SK-N-SH (cell line): ENCODE measurements at regions not wholly inside any gene's neighbourhood (a gene's known extent, or its start where the extent isn't known, plus 50 kb on each side); places are given as distances from the start of the nearest gene placed in this dataset.

Source experiments
- CTCF ChIA-PET: fragments of 300-600, 350-600 bp; formaldehyde crosslinking; extraction: SDS; loops from one replicate; lab custom pipeline; 2021; lab: Yijun Ruan, JAX
- POLR2A ChIA-PET: fragments of 350-600 bp; sonication (Branson Sonifier 250); formaldehyde crosslinking; extraction: SDS; loops from one replicate; lab custom pipeline; 2020; ENCODE audit warnings: antibody characterized with exemption, inconsistent platforms; lab: Yijun Ruan, JAX
- DNase-seq: peaks from one replicate; pipeline ENCODE4 v3.0.0; 2012
- H2AFZ ChIP-seq: fragments of 200-600 bp; sonication (generic); 2 replicates; pipeline ENCODE4 v1.8.1; 2016; ENCODE audit warnings: antibody characterized with exemption, mild to moderate bottlenecking, low read depth
- H3F3A ChIP-seq: fragments of 200-600 bp; sonication (generic); replicated peaks from 2 replicates; pipeline ENCODE3; 2016; ENCODE audit warnings: antibody characterized with exemption, mild to moderate bottlenecking; ENCODE audit not compliant: insufficient read depth
- H3K27ac ChIP-seq, 2 experiments: fragments of 200-500 bp in 1 of 2; fragments of 200-600 bp in 1 of 2; sonication (Bioruptor generic) in 1 of 2; sonication (generic), shearing (Covaris generic) in 1 of 2; 2 replicates each; pipeline versions ENCODE4 v1.5.1 to v1.6.1; 2014 to 2016; ENCODE audit warnings: low read depth in 2 of 2, inconsistent platforms in 1 of 2, low read length in 1 of 2, mild to moderate bottlenecking in 1 of 2, mixed read lengths in 1 of 2
- H3K27me3 ChIP-seq: fragments of 200-600 bp; sonication (generic), shearing (Covaris generic); 2 replicates; pipeline ENCODE4 v1.6.1; 2016; ENCODE audit warnings: mixed run types; ENCODE audit not compliant: insufficient read depth
- H3K36me3 ChIP-seq, 2 experiments: fragments of 200-500 bp in 1 of 2; fragments of 200-600 bp in 1 of 2; sonication (Bioruptor generic) in 1 of 2; sonication (generic) in 1 of 2; replicated peaks in 1 of 2; 2 replicates each; pipeline versions ENCODE3 to v1.5.1; 2014 to 2016; ENCODE audit warnings: low read length in 1 of 2, mild to moderate bottlenecking in 1 of 2; ENCODE audit not compliant: insufficient read depth in 2 of 2, control insufficient read depth in 1 of 2
- H3K4me1 ChIP-seq, 2 experiments: fragments of 200-500 bp in 1 of 2; fragments of 200-600 bp in 1 of 2; sonication (Bioruptor generic) in 1 of 2; sonication (generic), shearing (Covaris generic) in 1 of 2; 2 replicates each; pipeline versions ENCODE4 v1.5.1 to v1.6.1; 2014 to 2016; ENCODE audit warnings: low read depth in 1 of 2, low read length in 1 of 2, mixed run types in 1 of 2; ENCODE audit not compliant: insufficient read depth in 2 of 2, control insufficient read depth in 1 of 2
- H3K4me2 ChIP-seq: fragments of 200-600 bp; sonication (generic), shearing (Covaris generic); 2 replicates; pipeline ENCODE4 v1.6.1; 2017; ENCODE audit warnings: mixed run types
- H3K4me3 ChIP-seq, 2 experiments: fragments of 200-500 bp in 1 of 2; fragments of 200-600 bp in 1 of 2; sonication (Bioruptor generic) in 1 of 2; sonication (generic), shearing (Covaris generic) in 1 of 2; 2 replicates each; pipeline versions ENCODE4 v1.5.1 to v1.8.1; 2014 to 2016; ENCODE audit warnings: low read depth in 2 of 2, inconsistent platforms in 1 of 2, low read length in 1 of 2, mild to moderate bottlenecking in 1 of 2, mixed read lengths in 1 of 2, moderate library complexity in 1 of 2
- H3K79me2 ChIP-seq: fragments of 200-600 bp; sonication (generic); 2 replicates; pipeline ENCODE4 v1.8.1; 2017; ENCODE audit warnings: mild to moderate bottlenecking; ENCODE audit not compliant: insufficient read depth
- H3K9ac ChIP-seq: fragments of 200-600 bp; sonication (generic); 2 replicates; pipeline ENCODE4 v1.6.1; 2017; ENCODE audit warnings: mixed run types
- H3K9me2 ChIP-seq: fragments of 200-600 bp; sonication (generic); 2 replicates; pipeline ENCODE4 v1.6.1; 2017; ENCODE audit warnings: mixed run types
- H3K9me3 ChIP-seq: fragments of 200-600 bp; sonication (generic); 2 replicates; pipeline ENCODE4 v1.6.1; 2017; ENCODE audit warnings: mixed run types, mild to moderate bottlenecking, moderate library complexity
- H4K20me1 ChIP-seq: fragments of 200-600 bp; sonication (generic); 2 replicates; pipeline ENCODE4 v1.6.1; 2017; ENCODE audit warnings: mild to moderate bottlenecking, mixed run types; ENCODE audit not compliant: insufficient read depth
- CHD2 ChIP-seq: fragments of 150-350 bp; IDR thresholded peaks from 2 replicates; pipeline ENCODE4 v1.6.1; 2018; ENCODE audit warnings: low read length; ENCODE audit not compliant: partially characterized antibody
- CTCF ChIP-seq: fragments of 200-600 bp; sonication (generic); IDR thresholded peaks from 2 replicates; pipeline ENCODE4 v1.6.1; 2017; ENCODE audit warnings: antibody characterized with exemption, mild to moderate bottlenecking, moderate library complexity
- EZH2phosphoT487 ChIP-seq: fragments of 200-600 bp; sonication (generic); IDR thresholded peaks from 2 replicates; pipeline ENCODE4 v1.6.1; 2017; ENCODE audit warnings: low read depth, mixed run types, mild to moderate bottlenecking, antibody characterized with exemption, moderate library complexity, borderline replicate concordance
- FOXJ3 ChIP-seq: sonication (generic); formaldehyde crosslinking; IDR thresholded peaks from 2 replicates; pipeline ENCODE4 v1.5.1; 2020; ENCODE audit warnings: mild to moderate bottlenecking, missing genetic modification reagents
- FOXM1 ChIP-seq: IDR thresholded peaks from 2 replicates; pipeline ENCODE4 v1.4.0; 2012; ENCODE audit warnings: low read depth, mild to moderate bottlenecking
- GATA2 ChIP-seq: sonication (generic); formaldehyde crosslinking; IDR thresholded peaks from 2 replicates; pipeline ENCODE4 v1.5.0; 2020; ENCODE audit warnings: mild to moderate bottlenecking, missing genetic modification reagents
- JUND ChIP-seq: IDR thresholded peaks from 2 replicates; pipeline ENCODE4 v1.4.0; 2012
- NFIC ChIP-seq: IDR thresholded peaks from 2 replicates; pipeline ENCODE4 v1.4.0; 2012; ENCODE audit warnings: borderline replicate concordance
- RCOR1 ChIP-seq: fragments of 150-350 bp; IDR thresholded peaks from 2 replicates; pipeline ENCODE4 v1.6.1; 2017; ENCODE audit warnings: antibody characterized with exemption, low read length
- REST ChIP-seq: IDR thresholded peaks from 2 replicates; pipeline ENCODE4 v1.6.1; 2012; ENCODE audit warnings: mild to moderate bottlenecking, low read depth, low read length, moderate library complexity
- RFX5 ChIP-seq: IDR thresholded peaks from 2 replicates; pipeline ENCODE4 v1.6.1; 2012; ENCODE audit warnings: mild to moderate bottlenecking, improper control_type of control experiment, low read length
- RXRA ChIP-seq: IDR thresholded peaks from 2 replicates; pipeline ENCODE4 v1.4.0; 2012; ENCODE audit warnings: low read depth, mild to moderate bottlenecking, borderline replicate concordance
- SIN3A ChIP-seq: IDR thresholded peaks from 2 replicates; pipeline ENCODE4 v1.6.1; 2012; ENCODE audit warnings: low read depth, mild to moderate bottlenecking, low read length, moderate library complexity, borderline replicate concordance
- SMC3 ChIP-seq: IDR thresholded peaks from 2 replicates; pipeline ENCODE4 v1.6.1; 2012; ENCODE audit warnings: low read depth, low read length, improper control_type of control experiment
- USF1 ChIP-seq: IDR thresholded peaks from 2 replicates; pipeline ENCODE4 v1.4.0; 2012; ENCODE audit warnings: low read depth, borderline replicate concordance
- ZBTB33 ChIP-seq: IDR thresholded peaks from 2 replicates; pipeline ENCODE4 v1.4.0; 2012; ENCODE audit warnings: low read depth, borderline replicate concordance
- WGBS: methylation state at CpG from one replicate; pipeline ENCODE4 v1.1.6; 2017; ENCODE audit warnings: low lambda C conversion rate; 5-methylcytosine and 5-hydroxymethylcytosine counted together

- H3K4me2 ChIP-seq = no peak overlapping the region
- 61% methylated on average over 29 of the region's 33 CpGs for WGBS
- no peaks in the 10 kb centered on the region; the same call in 1 of the 2 replicates for H3K9me3 ChIP-seq
- ChIA-PET POLR2A (no interaction called here), CTCF (interaction anchor here (0.6 kb wide), 1 partner anchor 41 kb away, joined by 3 read pairs; no protein-coding TSS in a partner anchor)
- no peak overlapping the region for H2AFZ ChIP-seq
- TF ChIP-seq FOXJ3 (CRISPR knock-in tag) (no peak), EZH2phosphoT487 (no peak), RFX5 (no peak), SIN3A (no peak), RXRA (no peak), JUND (no peak), NFIC (no peak), SMC3 (no peak), RCOR1 (no peak), ZBTB33 (no peak), REST (no peak), FOXM1 (no peak), GATA2 (no peak), CHD2 (no peak), CTCF (no peak), USF1 (no peak)
- no peaks in the 10 kb centered on the region for H3K4me1 ChIP-seq
- H3K27ac ChIP-seq = no peak overlapping the region
- no peaks in the 10 kb centered on the region for H3F3A ChIP-seq
- H3K9me2 ChIP-seq = no peaks in the 10 kb centered on the region
- no peak for DNase-seq
- no peaks in the 10 kb centered on the region for H3K36me3 ChIP-seq
- no peak overlapping the region for H3K9ac ChIP-seq
- H4K20me1 ChIP-seq = no peaks in the 10 kb centered on the region
- no peaks in the 10 kb centered on the region for H3K79me2 ChIP-seq
- no peaks in the 10 kb centered on the region for H3K27me3 ChIP-seq
- H3K4me3 ChIP-seq = no peak overlapping the region
Observed at GRCh38 chr6:164085091-164086075, 670.9 kb downstream of the QKI start.
